SK-N-SH (cell line): ENCODE measurements at regions not wholly inside any gene's neighbourhood (a gene's known extent, or its start where the extent isn't known, plus 50 kb on each side); places are given as distances from the start of the nearest gene placed in this dataset.
"Not testable (repeated sequence)": the region's sequence is repeated elsewhere in the genome, so short reads cannot be mapped to it uniquely, and the experiment has no call there.

Experiments used
- CTCF ChIA-PET: fragments of 300-600, 350-600 bp; formaldehyde crosslinking; extraction: SDS; loops from one replicate; lab custom pipeline; 2021; lab: Yijun Ruan, JAX
- POLR2A ChIA-PET: fragments of 350-600 bp; sonication (Branson Sonifier 250); formaldehyde crosslinking; extraction: SDS; loops from one replicate; lab custom pipeline; 2020; ENCODE audit warnings: antibody characterized with exemption, inconsistent platforms; lab: Yijun Ruan, JAX
- DNase-seq: peaks from one replicate; pipeline ENCODE4 v3.0.0; 2012
- H2AFZ ChIP-seq: fragments of 200-600 bp; sonication (generic); 2 replicates; pipeline ENCODE4 v1.8.1; 2016; ENCODE audit warnings: antibody characterized with exemption, mild to moderate bottlenecking, low read depth
- H3F3A ChIP-seq: fragments of 200-600 bp; sonication (generic); replicated peaks from 2 replicates; pipeline ENCODE3; 2016; ENCODE audit warnings: antibody characterized with exemption, mild to moderate bottlenecking; ENCODE audit not compliant: insufficient read depth
- H3K27ac ChIP-seq, 2 experiments: fragments of 200-500 bp in 1 of 2; fragments of 200-600 bp in 1 of 2; sonication (Bioruptor generic) in 1 of 2; sonication (generic), shearing (Covaris generic) in 1 of 2; 2 replicates each; pipeline versions ENCODE4 v1.5.1 to v1.6.1; 2014 to 2016; ENCODE audit warnings: low read depth in 2 of 2, inconsistent platforms in 1 of 2, low read length in 1 of 2, mild to moderate bottlenecking in 1 of 2, mixed read lengths in 1 of 2
- H3K27me3 ChIP-seq: fragments of 200-600 bp; sonication (generic), shearing (Covaris generic); 2 replicates; pipeline ENCODE4 v1.6.1; 2016; ENCODE audit warnings: mixed run types; ENCODE audit not compliant: insufficient read depth
- H3K36me3 ChIP-seq, 2 experiments: fragments of 200-500 bp in 1 of 2; fragments of 200-600 bp in 1 of 2; sonication (Bioruptor generic) in 1 of 2; sonication (generic) in 1 of 2; replicated peaks in 1 of 2; 2 replicates each; pipeline versions ENCODE3 to v1.5.1; 2014 to 2016; ENCODE audit warnings: low read length in 1 of 2, mild to moderate bottlenecking in 1 of 2; ENCODE audit not compliant: insufficient read depth in 2 of 2, control insufficient read depth in 1 of 2
- H3K4me1 ChIP-seq, 2 experiments: fragments of 200-500 bp in 1 of 2; fragments of 200-600 bp in 1 of 2; sonication (Bioruptor generic) in 1 of 2; sonication (generic), shearing (Covaris generic) in 1 of 2; 2 replicates each; pipeline versions ENCODE4 v1.5.1 to v1.6.1; 2014 to 2016; ENCODE audit warnings: low read depth in 1 of 2, low read length in 1 of 2, mixed run types in 1 of 2; ENCODE audit not compliant: insufficient read depth in 2 of 2, control insufficient read depth in 1 of 2
- H3K4me2 ChIP-seq: fragments of 200-600 bp; sonication (generic), shearing (Covaris generic); 2 replicates; pipeline ENCODE4 v1.6.1; 2017; ENCODE audit warnings: mixed run types
- H3K4me3 ChIP-seq, 2 experiments: fragments of 200-500 bp in 1 of 2; fragments of 200-600 bp in 1 of 2; sonication (Bioruptor generic) in 1 of 2; sonication (generic), shearing (Covaris generic) in 1 of 2; 2 replicates each; pipeline versions ENCODE4 v1.5.1 to v1.8.1; 2014 to 2016; ENCODE audit warnings: low read depth in 2 of 2, inconsistent platforms in 1 of 2, low read length in 1 of 2, mild to moderate bottlenecking in 1 of 2, mixed read lengths in 1 of 2, moderate library complexity in 1 of 2
- H3K79me2 ChIP-seq: fragments of 200-600 bp; sonication (generic); 2 replicates; pipeline ENCODE4 v1.8.1; 2017; ENCODE audit warnings: mild to moderate bottlenecking; ENCODE audit not compliant: insufficient read depth
- H3K9ac ChIP-seq: fragments of 200-600 bp; sonication (generic); 2 replicates; pipeline ENCODE4 v1.6.1; 2017; ENCODE audit warnings: mixed run types
- H3K9me2 ChIP-seq: fragments of 200-600 bp; sonication (generic); 2 replicates; pipeline ENCODE4 v1.6.1; 2017; ENCODE audit warnings: mixed run types
- H3K9me3 ChIP-seq: fragments of 200-600 bp; sonication (generic); 2 replicates; pipeline ENCODE4 v1.6.1; 2017; ENCODE audit warnings: mixed run types, mild to moderate bottlenecking, moderate library complexity
- H4K20me1 ChIP-seq: fragments of 200-600 bp; sonication (generic); 2 replicates; pipeline ENCODE4 v1.6.1; 2017; ENCODE audit warnings: mild to moderate bottlenecking, mixed run types; ENCODE audit not compliant: insufficient read depth
- WGBS: methylation state at CpG from one replicate; pipeline ENCODE4 v1.1.6; 2017; ENCODE audit warnings: low lambda C conversion rate; 5-methylcytosine and 5-hydroxymethylcytosine counted together

DNA sequence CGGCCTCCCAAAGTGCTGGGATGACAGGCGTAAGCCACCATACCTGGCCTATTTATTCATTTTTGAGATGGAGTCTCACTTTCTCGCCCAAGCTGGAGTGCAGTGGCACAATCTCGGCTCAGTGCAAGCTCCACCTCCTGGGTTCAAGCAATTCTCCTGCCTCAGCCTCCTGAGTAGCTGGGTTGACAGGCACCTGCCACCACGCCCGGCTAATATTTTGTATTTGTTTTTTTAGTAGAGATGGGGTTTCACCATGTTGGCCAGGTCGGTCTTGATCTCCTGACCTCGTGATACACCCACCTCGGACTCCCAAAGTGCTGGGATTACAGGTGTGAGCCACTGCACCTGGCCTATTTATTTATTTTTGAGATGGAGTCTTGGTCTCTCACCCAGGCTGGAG lies 141.6 kb upstream of the TPTE start:
- CTCF ChIA-PET, H3F3A ChIP-seq, H3K27ac ChIP-seq, H4K20me1 ChIP-seq, H3K4me3 ChIP-seq, H3K36me3 ChIP-seq, H3K4me1 ChIP-seq, H3K4me2 ChIP-seq, H3K9me3 ChIP-seq, H2AFZ ChIP-seq, H3K79me2 ChIP-seq, POLR2A ChIA-PET, DNase-seq, H3K9me2 ChIP-seq, H3K9ac ChIP-seq, H3K27me3 ChIP-seq: not testable (repeated sequence)
- WGBS: 13% methylated on average over 9 of the region's 9 CpGs

DNA sequence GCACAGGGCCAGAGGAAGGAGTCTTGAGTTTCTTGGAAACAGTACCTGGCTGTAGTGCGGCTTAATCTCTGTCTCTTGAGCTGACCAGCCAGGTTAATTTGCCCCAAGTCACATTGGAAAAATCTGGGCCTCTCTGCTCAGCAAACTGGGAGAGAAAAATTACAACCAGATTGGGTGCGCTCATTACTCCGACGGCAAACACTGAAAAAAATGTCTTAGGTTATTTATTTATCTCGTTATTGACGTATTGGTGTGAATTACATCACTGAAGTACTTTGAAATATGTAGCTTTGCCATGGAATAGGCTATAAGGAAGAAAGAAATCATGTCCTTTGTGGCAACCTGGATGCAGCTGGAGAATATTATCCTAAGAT lies 139.7 kb upstream of the TPTE start:
- H3K9ac ChIP-seq, H3K79me2 ChIP-seq, DNase-seq, POLR2A ChIA-PET, H3K9me2 ChIP-seq, H2AFZ ChIP-seq, H3K36me3 ChIP-seq, H3K27me3 ChIP-seq, H3K9me3 ChIP-seq, CTCF ChIA-PET, H4K20me1 ChIP-seq, H3K27ac ChIP-seq, H3K4me2 ChIP-seq, H3F3A ChIP-seq, H3K4me1 ChIP-seq, H3K4me3 ChIP-seq: not testable (repeated sequence)
- WGBS: 8% methylated on average over 6 of the region's 6 CpGs

DNA sequence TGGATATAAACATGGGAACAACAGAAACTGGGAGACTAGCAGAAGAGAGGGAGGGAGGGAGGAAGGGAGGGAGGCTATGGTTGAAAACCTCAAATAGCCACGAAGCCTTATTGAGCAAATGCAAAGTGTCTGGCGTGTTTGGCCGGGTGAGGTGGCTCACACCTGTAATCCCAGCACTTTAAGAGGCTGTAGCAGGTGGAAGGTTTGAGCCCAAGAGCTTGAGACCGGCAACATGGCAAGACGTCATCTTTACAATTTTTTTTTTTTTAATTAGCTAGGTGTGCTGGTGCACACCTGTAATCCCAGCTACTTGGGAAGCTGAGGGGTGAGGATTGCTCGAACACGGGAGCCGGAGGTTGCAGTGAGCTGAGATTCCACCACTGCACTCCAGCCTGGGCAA lies 139.2 kb upstream of the TPTE start:
- not testable (repeated sequence) for DNase-seq, H3K79me2 ChIP-seq

DNA sequence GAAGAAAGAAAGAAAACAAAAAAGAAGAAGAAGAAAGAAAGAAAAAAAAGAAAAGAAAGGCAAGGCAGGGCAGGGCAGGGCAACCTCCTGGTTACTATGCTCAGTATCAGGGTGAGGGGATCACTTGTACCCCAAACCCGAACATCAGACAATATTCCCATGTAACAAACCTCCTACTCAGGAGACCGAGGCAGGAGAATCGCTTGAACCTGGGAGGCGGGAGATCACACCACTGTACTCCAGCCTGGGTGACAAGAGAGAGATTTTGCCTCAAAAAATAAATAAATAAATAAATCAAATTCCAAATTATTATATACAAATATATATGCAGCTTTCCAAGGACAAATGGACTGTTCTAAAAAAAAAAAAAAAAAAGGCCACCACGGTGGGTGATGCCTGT lies 138.8 kb upstream of the TPTE start:
- 3% methylated on average over 5 of the region's 5 CpGs for WGBS
- H3K36me3 ChIP-seq, H3K27me3 ChIP-seq, H3K4me2 ChIP-seq, POLR2A ChIA-PET, H3K79me2 ChIP-seq, H3K9ac ChIP-seq, H3K4me3 ChIP-seq, H4K20me1 ChIP-seq, H3K9me2 ChIP-seq, H3K27ac ChIP-seq, H3F3A ChIP-seq, CTCF ChIA-PET, DNase-seq, H3K9me3 ChIP-seq, H2AFZ ChIP-seq, H3K4me1 ChIP-seq: not testable (repeated sequence)

More for the DNA sequence above, 139.2 kb upstream of the TPTE start:
- 13% methylated on average over 8 of the region's 8 CpGs for WGBS
- H3K4me1 ChIP-seq, H3F3A ChIP-seq, CTCF ChIA-PET, POLR2A ChIA-PET, H3K4me3 ChIP-seq, H3K27ac ChIP-seq, H3K9ac ChIP-seq, H2AFZ ChIP-seq, H3K36me3 ChIP-seq, H3K27me3 ChIP-seq, H3K9me3 ChIP-seq, H3K4me2 ChIP-seq, H4K20me1 ChIP-seq, H3K9me2 ChIP-seq: not testable (repeated sequence)

DNA sequence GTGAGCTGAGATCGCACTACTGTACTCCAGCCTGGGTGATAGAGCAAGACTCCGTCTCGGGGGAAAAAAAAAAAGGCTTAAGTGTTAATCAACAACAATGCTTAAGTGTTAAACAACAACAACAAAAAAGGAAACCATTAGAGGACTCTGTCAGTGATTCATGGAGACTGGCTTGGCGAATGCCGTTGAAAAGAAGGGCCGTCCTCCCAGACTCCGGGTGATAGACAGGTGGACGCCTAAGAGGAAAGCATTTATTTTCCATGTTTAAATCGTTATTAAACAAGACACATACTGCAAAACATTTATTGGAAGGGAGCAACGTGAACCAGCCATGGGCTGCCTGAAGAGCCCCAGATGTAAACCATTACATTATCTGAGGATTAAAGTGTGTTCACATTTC lies 137.8 kb upstream of the TPTE start:
- H3K4me2 ChIP-seq, H3K9ac ChIP-seq, H3K27me3 ChIP-seq, H3K36me3 ChIP-seq, H3K79me2 ChIP-seq, H3K4me3 ChIP-seq, H3F3A ChIP-seq, H2AFZ ChIP-seq, H3K9me3 ChIP-seq, POLR2A ChIA-PET, H3K27ac ChIP-seq, H4K20me1 ChIP-seq, CTCF ChIA-PET, H3K4me1 ChIP-seq, H3K9me2 ChIP-seq, DNase-seq: not testable (repeated sequence)
- 22% methylated on average over 10 of the region's 10 CpGs for WGBS

DNA sequence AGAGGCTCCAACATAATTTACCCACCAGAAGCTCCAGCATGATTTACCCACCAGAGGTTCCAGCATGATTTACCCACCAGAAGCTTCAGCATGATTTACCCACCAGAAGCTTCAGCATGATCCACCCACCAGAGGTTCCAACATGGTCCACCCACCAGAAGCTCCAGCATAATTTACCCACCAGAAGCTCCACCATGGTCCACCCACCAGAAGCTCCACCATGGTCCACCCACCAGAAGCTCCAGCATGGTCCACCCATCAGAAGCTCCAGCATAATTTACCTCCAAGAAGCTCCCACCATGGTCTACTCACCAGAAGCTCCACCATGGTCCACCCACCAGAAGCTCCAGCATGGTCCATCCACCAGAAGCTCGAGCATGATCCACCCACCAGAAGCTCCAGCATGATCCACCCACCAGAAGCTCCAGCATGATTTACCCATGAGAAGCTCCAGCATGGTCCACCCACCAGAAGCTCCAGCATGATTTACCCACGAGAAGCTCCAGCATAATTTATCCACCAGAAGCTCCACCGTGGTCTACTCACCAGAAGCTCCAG lies 137.0 kb upstream of the TPTE start:
- H3K27ac ChIP-seq, POLR2A ChIA-PET, CTCF ChIA-PET, H2AFZ ChIP-seq, H4K20me1 ChIP-seq, H3K9me3 ChIP-seq, H3K9me2 ChIP-seq, DNase-seq, H3K9ac ChIP-seq, H3K4me2 ChIP-seq, H3K4me3 ChIP-seq, H3K27me3 ChIP-seq, H3K36me3 ChIP-seq, H3K79me2 ChIP-seq, H3K4me1 ChIP-seq, H3F3A ChIP-seq: not testable (repeated sequence)
- 0% methylated on average over 3 of the region's 3 CpGs for WGBS

DNA sequence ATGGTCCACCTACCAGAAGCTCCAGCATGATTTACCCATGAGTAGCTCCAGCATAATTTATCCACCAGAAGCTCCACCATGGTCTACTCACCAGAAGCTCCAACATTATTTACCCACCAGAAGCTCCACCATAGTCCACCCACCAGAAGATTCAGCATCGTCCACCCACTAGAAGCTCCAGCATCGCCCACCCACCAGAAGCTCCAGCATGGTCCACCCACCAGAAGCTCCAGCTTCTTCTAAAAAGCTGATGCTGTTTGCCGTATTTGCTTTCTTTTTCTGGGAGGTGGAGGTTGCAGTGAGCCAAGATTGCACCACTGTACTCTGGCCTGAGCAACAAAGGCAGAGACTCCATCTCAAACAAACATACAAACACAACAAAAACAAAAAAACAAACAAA lies 136.2 kb upstream of the TPTE start:
- H2AFZ ChIP-seq, H3K36me3 ChIP-seq, DNase-seq, H3K27me3 ChIP-seq, H3K4me2 ChIP-seq, H3K79me2 ChIP-seq, H3K9me3 ChIP-seq, H3K9me2 ChIP-seq, POLR2A ChIA-PET, H3K4me3 ChIP-seq, CTCF ChIA-PET, H3K4me1 ChIP-seq, H3K27ac ChIP-seq, H4K20me1 ChIP-seq, H3F3A ChIP-seq, H3K9ac ChIP-seq: not testable (repeated sequence)
- WGBS: 8% methylated on average over 3 of the region's 3 CpGs
